NCI-H2196 treated with DMSO at 0.1 percent for 48 hours (cell line): ENCODE measurements at regions not wholly inside any gene's neighbourhood (a gene's known extent, or its start where the extent isn't known, plus 50 kb on each side); places are given as distances from the start of the nearest gene placed in this dataset.
"Not testable (repeated sequence)": the region's sequence is repeated elsewhere in the genome, so short reads cannot be mapped to it uniquely, and the experiment has no call there.

ENCODE experiments used
- DNase-seq: peaks from one replicate; lab custom pipeline; 2025; ENCODE audit not compliant: unreplicated experiment; lab: John Stamatoyannopoulos, UW

DNA sequence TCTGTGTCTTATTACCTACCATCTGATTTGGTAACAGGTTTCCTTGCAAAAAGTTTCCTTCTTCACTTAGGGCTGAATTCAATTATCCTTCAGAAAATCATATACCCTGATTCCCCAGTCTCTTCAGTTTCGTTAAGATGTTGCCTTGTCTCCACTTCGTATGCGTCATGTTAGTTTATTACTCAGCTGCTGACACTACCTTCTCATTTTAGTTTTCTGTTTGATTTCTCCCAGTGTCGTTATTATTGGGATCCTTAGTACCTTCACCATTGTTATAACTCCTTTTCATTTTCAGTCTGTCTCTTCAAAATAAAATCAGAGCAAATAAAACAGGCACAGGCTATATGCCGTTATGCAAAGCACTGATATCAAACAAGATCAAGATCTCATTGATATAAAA, 87.5 kb upstream of the RBPJ start:
- DNase-seq: no peak

DNA sequence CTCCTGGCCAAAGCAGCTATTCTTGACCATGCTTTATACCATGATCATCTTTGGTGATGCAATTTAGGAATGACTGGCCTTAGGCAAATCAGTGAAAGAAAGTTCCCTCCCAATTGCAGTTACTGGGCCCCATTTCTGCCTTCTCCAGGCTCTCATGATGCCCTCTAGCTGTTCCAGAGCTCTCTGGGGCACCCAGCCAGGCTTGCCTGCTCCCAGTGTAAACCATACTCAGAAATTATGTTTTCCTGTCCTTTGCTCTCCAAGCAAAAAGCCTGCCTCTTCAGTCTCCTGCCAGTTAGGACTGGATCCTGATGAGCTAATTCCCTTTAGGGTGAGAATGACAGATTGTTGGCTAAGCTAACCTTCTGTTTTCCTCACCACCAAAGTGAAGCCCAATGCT, 85.3 kb upstream of the RBPJ start:
- DNase-seq: peak; percentile 68

GRCh38 chr4:26237916-26238315, 82.9 kb upstream of the RBPJ start:
- DNase-seq: no peak

DNA sequence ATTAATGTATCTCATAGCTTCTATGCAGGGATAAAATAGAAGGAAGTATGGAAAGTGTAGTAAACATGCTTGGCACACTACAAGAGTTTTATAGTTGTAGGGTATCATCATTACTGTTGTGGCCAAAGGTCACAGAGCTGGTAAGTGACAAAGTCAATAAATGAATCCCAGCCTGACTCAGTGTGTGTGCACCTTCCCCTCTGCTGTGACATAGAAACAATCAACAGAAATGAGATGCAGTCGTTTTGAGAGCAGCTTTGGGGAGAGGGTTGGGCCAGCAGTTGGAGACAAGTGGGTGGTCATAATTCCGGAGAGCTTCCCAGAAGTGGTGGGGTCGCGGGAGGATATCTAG, 82.4 kb upstream of the RBPJ start:
- DNase-seq: no peak

- DNase-seq: peak; percentile 91
Measured at GRCh38 chr4:26238778-26239679, 81.8 kb upstream of the RBPJ start.

- no peak for DNase-seq
Measured at GRCh38 chr4:26239801-26240200, 81.0 kb upstream of the RBPJ start.

DNA sequence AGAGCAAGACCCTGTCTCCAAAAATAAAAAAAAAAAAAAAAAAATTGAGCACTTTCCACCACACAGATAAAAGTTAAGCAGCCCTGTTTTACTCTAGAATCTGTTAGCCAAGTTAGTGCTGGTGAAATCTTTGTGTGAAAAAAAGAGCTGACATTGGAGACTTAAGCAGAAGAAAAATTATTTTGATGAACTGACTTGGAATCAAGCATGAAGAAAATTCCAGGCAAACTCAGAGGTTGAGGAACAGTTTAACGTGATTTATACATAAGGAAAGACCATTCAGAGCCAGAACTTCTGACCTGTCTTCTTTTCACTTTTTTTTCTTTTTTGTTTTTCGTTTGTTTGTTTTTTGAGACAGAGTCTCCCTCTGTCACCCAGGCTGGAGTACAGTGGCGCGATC, 79.6 kb upstream of the RBPJ start:
- no peak for DNase-seq

- DNase-seq: no peak
Measured at GRCh38 chr4:26242451-26242850, 78.4 kb upstream of the RBPJ start.

- DNase-seq: not testable (repeated sequence)
Measured at GRCh38 chr4:26244138-26244537, 76.7 kb upstream of the RBPJ start.

DNA sequence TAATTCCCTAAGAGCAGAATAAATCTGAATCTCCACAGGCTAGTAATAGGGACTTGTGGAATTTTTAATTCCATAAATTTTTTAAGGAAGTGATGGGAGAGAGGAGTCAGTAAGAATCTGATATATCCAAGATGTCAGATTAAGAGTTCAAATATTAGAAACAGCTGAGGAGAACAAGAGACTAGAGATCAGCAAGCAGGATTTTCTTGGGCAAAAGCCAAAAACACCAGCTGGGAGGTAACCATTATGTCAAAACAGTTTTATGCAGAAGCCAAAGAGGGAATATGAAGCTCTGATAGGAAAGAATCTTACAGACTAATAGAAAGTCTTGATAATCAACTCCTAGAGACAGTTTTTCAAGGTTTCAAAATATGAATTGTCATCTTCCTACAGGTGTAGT, 72.2 kb upstream of the RBPJ start:
- DNase-seq: peak; percentile 14

DNA sequence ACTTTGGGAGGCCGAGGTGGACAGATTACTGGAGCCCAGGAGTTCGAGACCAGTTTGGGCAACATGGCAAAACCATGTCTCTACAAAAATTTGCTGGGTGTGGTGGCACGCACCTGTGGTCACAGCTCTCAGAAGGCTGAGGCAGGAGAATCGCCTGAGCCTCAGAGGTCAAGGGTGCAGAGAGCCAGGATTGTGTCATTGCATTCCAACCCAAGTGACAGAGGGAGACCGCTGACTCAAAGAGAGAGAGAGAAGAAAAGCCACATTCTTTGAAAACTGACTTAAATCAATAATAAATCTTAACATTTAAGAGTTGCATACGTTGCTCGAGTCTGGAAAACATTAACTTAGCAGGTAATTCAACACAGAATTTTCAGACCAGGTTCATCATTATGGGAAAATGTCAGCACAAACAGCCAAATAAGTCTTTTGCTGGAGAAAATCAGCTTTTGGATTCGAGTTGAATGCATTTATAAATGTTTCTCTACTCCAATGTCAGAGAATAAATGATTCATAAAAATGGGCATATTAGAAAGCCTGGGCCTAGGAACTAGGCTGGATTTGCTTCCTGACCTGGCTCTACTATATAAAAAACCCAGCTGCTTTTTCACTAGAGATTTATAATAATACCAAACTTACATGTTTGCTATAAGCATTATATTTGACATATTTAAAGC, 68.3 kb upstream of the RBPJ start:
- no peak for DNase-seq

DNA sequence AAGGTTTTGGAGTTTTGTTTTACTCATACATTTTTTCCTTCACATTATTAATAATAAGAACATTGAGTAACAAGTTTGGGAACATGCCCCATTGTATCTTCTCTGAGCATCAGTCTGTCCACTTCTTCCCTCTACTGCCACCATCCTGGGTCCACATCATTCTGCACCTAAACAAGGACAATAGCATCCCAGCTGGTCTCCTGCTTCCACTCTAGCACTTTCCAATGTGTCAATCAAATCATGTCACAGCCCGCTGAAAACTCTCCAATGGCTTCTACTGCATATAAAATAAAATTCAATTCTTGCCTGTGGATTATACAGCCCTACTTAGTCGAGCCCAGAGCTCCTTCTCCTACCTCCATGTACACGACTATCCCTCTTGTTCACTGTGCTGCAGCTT, 66.8 kb upstream of the RBPJ start:
- DNase-seq: no peak

GRCh38 chr4:26255989-26256388, 64.8 kb upstream of the RBPJ start:
- no peak for DNase-seq

DNA sequence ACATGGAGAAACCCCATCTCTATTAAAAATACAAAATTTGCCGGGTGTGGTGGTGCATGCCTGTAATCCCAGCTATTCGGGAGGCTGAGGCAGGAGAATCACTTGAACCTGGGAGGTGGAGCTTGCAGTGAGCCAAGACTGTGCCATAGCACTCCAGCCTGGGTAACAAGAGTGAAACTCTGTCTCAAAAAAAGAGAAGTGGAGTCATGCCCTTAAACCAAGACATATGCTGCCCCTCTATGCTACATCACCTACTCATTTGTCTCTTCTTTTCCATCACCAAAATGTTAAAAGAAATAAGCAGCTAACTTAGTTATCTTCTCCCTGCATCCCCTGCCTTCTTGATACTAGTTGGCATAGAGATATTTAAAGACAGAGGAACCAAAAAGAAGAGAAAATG, 63.4 kb upstream of the RBPJ start:
- not testable (repeated sequence) for DNase-seq

GRCh38 chr4:26257850-26258249, 63.0 kb upstream of the RBPJ start:
- no peak for DNase-seq

GRCh38 chr4:26260571-26260970, 60.2 kb upstream of the RBPJ start:
- no peak for DNase-seq

GRCh38 chr4:26261405-26261804, 59.4 kb upstream of the RBPJ start:
- DNase-seq: no peak

DNA sequence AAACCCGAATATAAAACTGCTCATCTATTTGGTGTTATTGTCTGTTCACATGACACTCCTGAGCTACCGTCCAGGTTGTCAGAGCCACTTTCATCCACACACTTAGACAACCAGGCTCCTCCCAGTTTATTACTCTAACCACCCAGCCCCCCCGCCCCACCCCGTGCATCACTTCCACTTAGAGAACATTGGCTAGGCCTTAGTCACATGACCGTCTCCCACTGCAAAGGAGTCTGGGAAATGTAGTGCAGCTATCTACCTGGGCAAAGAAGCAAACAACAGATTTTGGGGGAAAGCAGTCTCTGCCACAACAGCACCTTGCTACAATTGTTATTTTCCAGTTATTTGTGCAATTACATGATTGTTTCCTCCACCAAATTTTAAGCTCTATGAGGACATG, 57.6 kb upstream of the RBPJ start:
- DNase-seq: no peak

GRCh38 chr4:26264109-26264508, 56.7 kb upstream of the RBPJ start:
- DNase-seq: no peak

GRCh38 chr4:26267087-26267486, 53.7 kb upstream of the RBPJ start:
- DNase-seq: no peak

DNA sequence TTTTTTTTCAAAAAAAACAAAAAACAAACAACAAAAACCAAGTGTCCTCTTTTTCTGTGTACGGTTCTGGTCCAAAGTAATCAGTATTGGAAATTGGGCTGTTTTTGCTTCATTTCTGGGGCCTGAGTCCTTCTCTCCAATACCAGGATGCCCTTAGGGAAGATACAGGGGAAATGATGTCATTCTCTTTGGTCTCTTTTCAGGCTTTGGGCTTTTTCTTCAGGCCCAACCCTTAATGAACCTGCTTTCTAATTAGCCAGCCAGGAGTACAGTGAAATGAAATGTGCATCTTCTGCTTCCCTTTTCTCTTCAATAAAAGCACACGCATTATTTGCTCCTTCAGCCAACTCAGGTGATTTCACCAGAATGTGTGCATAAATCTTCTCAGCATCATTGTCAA, 52.6 kb upstream of the RBPJ start:
- no peak for DNase-seq

DNA sequence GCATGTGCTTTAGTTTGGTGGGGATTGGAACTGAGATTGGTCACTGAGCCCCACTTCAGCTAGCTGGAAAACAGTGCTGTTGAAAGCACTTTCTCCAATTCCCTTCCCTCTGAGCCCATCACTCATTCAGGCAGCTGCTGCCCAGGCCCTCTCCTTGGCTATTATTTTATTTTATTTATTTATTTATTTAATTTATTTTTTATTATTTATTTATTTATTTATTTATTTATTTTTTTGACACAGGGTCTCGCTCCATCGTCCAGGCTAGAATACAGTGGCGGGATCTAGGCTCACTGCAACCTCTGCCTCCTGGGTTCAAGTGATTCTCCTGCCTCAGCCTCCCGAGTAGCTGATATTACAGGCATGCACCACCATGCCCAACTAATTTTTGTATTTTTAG, 51.8 kb upstream of the RBPJ start:
- DNase-seq: no peak
